HG02763 (cell line): ENCODE measurements at regions not wholly inside any gene's neighbourhood (a gene's known extent, or its start where the extent isn't known, plus 50 kb on each side); places are given as distances from the start of the nearest gene placed in this dataset.

Source experiments
- ATAC-seq: cut with Tn5 transposase; IDR thresholded peaks from one replicate; pipeline ENCODE4 v1.9.1; 2021; ENCODE audit warnings: mild to moderate bottlenecking, moderate library complexity; ENCODE audit not compliant: unreplicated experiment

GRCh38 chr13:23980160-23980551 is 82.9 kb upstream of the C1QTNF9B start:
- peak; percentile 96 for ATAC-seq

- ATAC-seq, result no peak
These were observed 86.4 kb upstream of the C1QTNF9B start for GRCh38 chr13:23983671-23984070.

DNA sequence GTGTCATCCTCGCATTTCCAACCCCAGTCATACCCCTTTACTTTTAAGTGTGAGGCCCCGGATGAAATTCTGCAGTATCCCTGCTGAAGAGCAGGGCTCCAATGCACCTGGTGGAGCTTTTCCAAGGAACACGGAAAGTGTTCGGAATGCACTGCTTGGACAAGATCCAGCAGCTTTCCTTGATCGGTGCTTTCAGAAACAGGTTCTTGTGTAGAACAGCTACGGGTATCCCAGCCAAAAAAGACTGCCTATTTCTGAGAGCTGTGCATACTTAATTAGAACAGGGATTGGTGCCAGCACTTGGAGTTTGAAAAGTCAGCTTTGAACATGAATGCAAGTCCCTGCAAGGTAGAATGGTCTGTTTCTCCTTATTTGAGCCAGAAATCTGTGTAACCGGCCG is 87.2 kb upstream of the C1QTNF9B start:
- ATAC-seq, result no peak

DNA sequence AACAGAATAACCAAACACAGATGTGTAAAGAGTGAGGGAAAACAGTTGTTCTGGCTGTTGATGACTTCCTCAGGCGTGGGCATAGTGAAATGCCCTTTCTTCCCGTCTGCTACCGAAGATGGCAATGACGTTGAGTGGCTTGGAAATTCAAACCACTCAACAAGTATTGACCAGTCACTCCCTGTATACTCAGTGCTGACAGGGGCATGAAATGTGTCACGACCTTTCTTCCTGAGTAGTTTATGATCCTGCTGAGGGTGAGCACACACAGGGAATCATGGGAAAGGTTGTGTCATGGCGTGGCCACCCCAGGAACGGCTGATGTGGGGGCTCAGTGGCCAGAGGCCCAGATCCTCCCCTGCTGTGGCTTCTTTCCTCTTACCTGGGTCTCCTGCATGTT is 87.8 kb upstream of the C1QTNF9B start:
- no peak for ATAC-seq

GRCh38 chr13:23985839-23986238 is 88.5 kb upstream of the C1QTNF9B start:
- ATAC-seq, result no peak

DNA sequence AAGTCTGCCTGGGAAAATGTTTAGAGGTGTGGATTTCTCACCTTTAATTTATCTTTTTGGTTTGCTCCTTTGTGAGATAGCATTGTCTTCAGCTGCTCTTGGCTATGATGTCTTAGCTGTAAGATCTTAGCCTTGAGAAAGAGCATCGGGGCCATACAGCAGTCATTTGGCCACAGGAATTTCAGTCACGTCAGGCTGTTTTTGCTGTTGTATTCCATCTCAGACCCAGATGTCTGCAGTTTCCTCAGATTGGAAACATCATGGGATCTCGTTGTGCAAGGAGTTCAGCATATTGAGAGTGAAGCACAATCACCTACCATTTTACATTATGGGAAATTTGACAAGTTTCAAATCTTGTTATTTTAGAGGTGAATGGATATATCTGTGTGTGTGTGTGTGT is 89.3 kb upstream of the C1QTNF9B start:
- ATAC-seq, result no peak

DNA sequence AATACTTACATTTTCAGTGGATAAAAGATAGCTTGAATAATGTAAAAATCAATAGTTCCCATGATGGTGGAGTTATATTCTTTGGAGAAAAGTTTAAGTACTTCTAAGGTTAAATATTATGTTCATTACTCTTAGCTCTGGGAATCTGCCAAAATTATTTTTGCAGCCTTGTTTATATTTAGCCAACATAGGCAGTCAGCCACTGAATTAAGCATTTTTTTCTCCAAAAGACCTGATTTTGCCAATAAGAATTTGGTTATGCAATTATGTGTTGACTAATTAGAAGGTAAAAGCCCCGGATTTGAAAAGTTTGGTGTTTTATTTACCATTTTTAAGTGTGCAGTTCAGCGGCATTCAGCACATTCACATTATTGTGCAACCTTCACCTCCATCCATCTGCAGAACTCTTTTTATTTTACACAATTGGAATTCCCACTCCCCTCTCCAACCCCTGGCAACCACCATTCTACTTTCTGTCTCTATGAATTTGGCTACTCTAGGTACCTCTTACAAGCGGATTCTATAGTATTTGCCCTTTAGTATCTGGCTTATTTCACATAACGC is 90.1 kb upstream of the C1QTNF9B start:
- no peak for ATAC-seq

- no peak for ATAC-seq
These were observed 91.3 kb upstream of the C1QTNF9B start for GRCh38 chr13:23988546-23989122.

DNA sequence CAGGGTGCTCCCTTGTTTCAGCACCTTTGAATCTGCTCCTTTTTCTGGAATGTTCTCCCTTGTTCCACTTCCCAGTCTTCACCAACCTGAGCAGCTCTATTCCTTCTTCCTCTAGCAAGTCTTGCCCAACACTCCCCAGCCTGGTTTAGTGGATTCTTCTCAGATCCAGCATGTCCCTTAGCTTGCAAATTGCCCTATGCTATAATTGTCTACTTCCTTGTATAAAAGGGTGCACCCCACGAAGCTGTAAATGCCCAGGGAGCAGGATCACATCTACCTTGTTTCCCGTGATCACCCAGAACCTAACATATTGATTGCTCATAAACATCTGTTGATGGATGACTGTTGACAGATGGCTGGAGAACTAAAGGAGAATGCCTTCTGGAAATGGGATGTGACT is 93.2 kb upstream of the C1QTNF9B start:
- ATAC-seq, result no peak

- no peak for ATAC-seq
These were observed 93.8 kb upstream of the C1QTNF9B start for GRCh38 chr13:23991119-23991518.

GRCh38 chr13:23992781-23993679 is 95.7 kb upstream of the C1QTNF9B start:
- ATAC-seq, result no peak

GRCh38 chr13:23993680-23993985 is 96.3 kb upstream of the C1QTNF9B start:
- ATAC-seq, result no peak

- ATAC-seq, result no peak
These were observed 98.2 kb upstream of the C1QTNF9B start for GRCh38 chr13:23995283-23996073.

DNA sequence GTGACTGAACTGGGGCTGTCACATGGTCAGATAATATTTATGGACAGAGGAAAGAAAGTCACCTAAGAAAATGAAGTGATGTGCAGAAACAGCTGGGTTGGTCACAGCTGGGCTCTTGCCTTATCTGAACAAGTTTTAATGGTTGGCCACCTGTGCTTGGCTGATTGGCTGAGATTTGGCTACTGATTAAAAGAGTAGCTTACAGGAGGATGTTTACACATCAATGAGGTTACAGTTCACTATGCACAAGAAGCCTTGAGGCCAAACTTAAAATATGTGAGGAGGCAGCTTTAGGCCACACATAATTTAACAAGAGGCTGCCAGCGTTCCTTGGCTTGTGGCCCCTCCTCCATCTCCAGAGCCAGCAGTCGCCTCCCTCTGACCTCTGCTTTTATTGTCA is 99.2 kb upstream of the C1QTNF9B start:
- ATAC-seq, result no peak

- ATAC-seq, result no peak
These were observed 102.1 kb upstream of the C1QTNF9B start for GRCh38 chr13:23999424-23999823.

- ATAC-seq, result no peak
These were observed 105.0 kb upstream of the C1QTNF9B start for GRCh38 chr13:24002206-24002815.

- no peak for ATAC-seq
These were observed 107.0 kb upstream of the C1QTNF9B start for GRCh38 chr13:24004142-24004899.

GRCh38 chr13:24004971-24005370 is 107.7 kb upstream of the C1QTNF9B start:
- ATAC-seq, result no peak

GRCh38 chr13:24005755-24006281 is 108.5 kb upstream of the C1QTNF9B start:
- ATAC-seq, result peak; percentile 76
